Progenitor cell of endocrine pancreas (in vitro differentiated cells): ENCODE measurements at regions not wholly inside any gene's neighbourhood (a gene's known extent, or its start where the extent isn't known, plus 50 kb on each side); places are given as distances from the start of the nearest gene placed in this dataset.
"Not testable (repeated sequence)": the region's sequence is repeated elsewhere in the genome, so short reads cannot be mapped to it uniquely, and the experiment has no call there.

Source experiments
- DNase-seq: peaks from one replicate; pipeline ENCODE4 v3.0.0; 2021; ENCODE audit warnings: low spot score; ENCODE audit not compliant: unreplicated experiment
- H3K27ac Mint-ChIP-seq: 2 replicates; pipeline ENCODE4 v1.8.0; 2021; ENCODE audit warnings: mild to moderate bottlenecking, moderate library complexity, mixed read lengths
- H3K27me3 Mint-ChIP-seq: 2 replicates; pipeline ENCODE4 v1.8.0; 2021; ENCODE audit warnings: mixed read lengths
- H3K36me3 Mint-ChIP-seq: 2 replicates; pipeline ENCODE4 v1.8.0; 2022; ENCODE audit warnings: mixed read lengths; ENCODE audit not compliant: insufficient read depth
- H3K4me1 Mint-ChIP-seq: 2 replicates; pipeline ENCODE4 v1.8.0; 2021; ENCODE audit warnings: low read depth, mixed read lengths
- H3K4me3 Mint-ChIP-seq: 2 replicates; pipeline ENCODE4 v1.8.0; 2021; ENCODE audit warnings: low read depth, mild to moderate bottlenecking, moderate library complexity, mixed read lengths
- H3K9me3 Mint-ChIP-seq: 2 replicates; pipeline ENCODE4 v1.8.0; 2021; ENCODE audit warnings: low read depth, mixed read lengths
- CTCF ChIP-seq: fragments of 200-600 bp; sonication (generic); IDR thresholded peaks from one replicate; pipeline ENCODE4 v1.5.0; 2021; ENCODE audit warnings: antibody characterized with exemption, mild to moderate bottlenecking; ENCODE audit not compliant: unreplicated experiment

GRCh38 chr13:58698531-58698930 lies 1067.0 kb downstream of the PCDH17 start:
- Mint-ChIP-seq H3K9me3 (peaks cover 13% of the 10 kb centered on the region), H3K4me1 (no peaks in the 10 kb centered on the region), H3K27ac (no peak overlapping the region), H3K36me3 (no peaks in the 10 kb centered on the region), H3K4me3 (no peak overlapping the region), H3K27me3 (no peaks in the 10 kb centered on the region)
- TF ChIP-seq CTCF, result no peak
- DNase-seq, result no peak

- Mint-ChIP-seq H3K27me3 (no peaks in the 10 kb centered on the region), H3K36me3 (peaks cover 4% of the 10 kb centered on the region), H3K9me3 (peaks cover 17% of the 10 kb centered on the region), H3K4me1 (no peaks in the 10 kb centered on the region), H3K4me3 (no peak overlapping the region), H3K27ac (no peak overlapping the region)
- DNase-seq, result no peak
- TF ChIP-seq CTCF, result no peak
These were observed 1073.4 kb downstream of the PCDH17 start for GRCh38 chr13:58704953-58705352.

GRCh38 chr13:58706421-58706820 lies 1074.9 kb downstream of the PCDH17 start:
- peaks cover 4% of the 10 kb centered on the region for H3K36me3 Mint-ChIP-seq
- peaks cover 29% of the 10 kb centered on the region for H3K9me3 Mint-ChIP-seq
- no peak for TF ChIP-seq CTCF
- no peak overlapping the region for H3K27ac Mint-ChIP-seq
- H3K4me3 Mint-ChIP-seq, result no peak overlapping the region
- no peaks in the 10 kb centered on the region for H3K4me1 Mint-ChIP-seq
- H3K27me3 Mint-ChIP-seq, result no peaks in the 10 kb centered on the region
- DNase-seq, result no peak

GRCh38 chr13:58712191-58712590 lies 1080.6 kb downstream of the PCDH17 start:
- H3K27me3 Mint-ChIP-seq, result no peaks in the 10 kb centered on the region

GRCh38 chr13:58714016-58714415 lies 1082.5 kb downstream of the PCDH17 start:
- DNase-seq, H3K36me3 Mint-ChIP-seq, H3K4me1 Mint-ChIP-seq, H3K27ac Mint-ChIP-seq, H3K4me3 Mint-ChIP-seq, H3K27me3 Mint-ChIP-seq: not testable (repeated sequence)
- peaks cover 23% of the 10 kb centered on the region for H3K9me3 Mint-ChIP-seq

More at GRCh38 chr13:58712191-58712590, 1080.6 kb downstream of the PCDH17 start:
- no peak overlapping the region for H3K27ac Mint-ChIP-seq
- H3K9me3 Mint-ChIP-seq, result peaks cover 31% of the 10 kb centered on the region
- no peaks in the 10 kb centered on the region for H3K4me1 Mint-ChIP-seq
- no peak for TF ChIP-seq CTCF
- H3K4me3 Mint-ChIP-seq, result no peak overlapping the region
- no peak for DNase-seq
- H3K36me3 Mint-ChIP-seq, result peaks cover 4% of the 10 kb centered on the region

GRCh38 chr13:58721273-58721672 lies 1089.7 kb downstream of the PCDH17 start:
- H3K4me3 Mint-ChIP-seq, result no peak overlapping the region
- no peaks in the 10 kb centered on the region for H3K9me3 Mint-ChIP-seq
- DNase-seq, result no peak
- H3K36me3 Mint-ChIP-seq, result no peaks in the 10 kb centered on the region
- no peak for TF ChIP-seq CTCF
- H3K27me3 Mint-ChIP-seq, result no peaks in the 10 kb centered on the region
- H3K4me1 Mint-ChIP-seq, result peaks cover 8% of the 10 kb centered on the region
- no peak overlapping the region for H3K27ac Mint-ChIP-seq
